ENCODE measurements at regions not wholly inside any gene's neighbourhood (a gene's known extent, or its start where the extent isn't known, plus 50 kb on each side); places are given as distances from the start of the nearest gene placed in this dataset.
A peak's percentile ranks its signal among the peaks of the same experiment; 100 is the strongest.
"Not testable (repeated sequence)": the region's sequence is repeated elsewhere in the genome, so short reads cannot be mapped to it uniquely, and the experiment has no call there.

GRCh38 chr4:49510238-49510637 lies 524.2 kb downstream of the CWH43 start:
- not testable (repeated sequence) for DNase-seq

GRCh38 chr4:49511353-49511752 lies 525.3 kb downstream of the CWH43 start:
- not testable (repeated sequence) for DNase-seq

DNA sequence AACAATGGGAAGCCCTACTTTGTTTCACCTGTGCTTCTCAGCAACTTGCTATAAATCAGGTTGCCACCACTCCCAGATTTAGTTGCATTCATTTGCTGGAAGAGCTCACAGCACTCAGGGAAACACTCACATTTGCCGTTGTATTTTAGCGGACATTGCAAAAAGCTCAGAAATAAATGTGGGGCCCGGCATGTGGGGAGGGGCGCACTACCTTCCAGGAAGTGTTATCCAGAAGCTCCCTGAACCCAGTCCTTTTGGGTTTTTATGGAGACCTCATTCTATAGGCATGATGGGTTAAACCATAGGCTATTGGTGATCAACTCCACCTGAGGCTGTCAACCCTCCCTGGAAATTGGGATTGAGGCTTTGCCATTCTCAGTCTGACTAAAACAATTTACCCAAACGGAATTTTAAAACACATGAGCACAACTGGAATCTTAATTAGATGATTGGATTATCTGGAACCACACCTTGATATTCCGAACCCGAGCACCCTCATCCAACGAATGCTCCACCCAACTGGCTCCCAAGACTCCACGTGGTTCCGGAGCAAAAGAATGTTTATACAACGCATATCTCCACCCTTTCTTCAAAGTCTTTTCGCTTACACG lies 525.9 kb downstream of the CWH43 start:
- not testable (repeated sequence) for DNase-seq

- DNase-seq = not testable (repeated sequence)
These were observed 526.8 kb downstream of the CWH43 start for GRCh38 chr4:49512641-49513545.

GRCh38 chr4:49513546-49514115 lies 527.6 kb downstream of the CWH43 start:
- not testable (repeated sequence) for DNase-seq

DNA sequence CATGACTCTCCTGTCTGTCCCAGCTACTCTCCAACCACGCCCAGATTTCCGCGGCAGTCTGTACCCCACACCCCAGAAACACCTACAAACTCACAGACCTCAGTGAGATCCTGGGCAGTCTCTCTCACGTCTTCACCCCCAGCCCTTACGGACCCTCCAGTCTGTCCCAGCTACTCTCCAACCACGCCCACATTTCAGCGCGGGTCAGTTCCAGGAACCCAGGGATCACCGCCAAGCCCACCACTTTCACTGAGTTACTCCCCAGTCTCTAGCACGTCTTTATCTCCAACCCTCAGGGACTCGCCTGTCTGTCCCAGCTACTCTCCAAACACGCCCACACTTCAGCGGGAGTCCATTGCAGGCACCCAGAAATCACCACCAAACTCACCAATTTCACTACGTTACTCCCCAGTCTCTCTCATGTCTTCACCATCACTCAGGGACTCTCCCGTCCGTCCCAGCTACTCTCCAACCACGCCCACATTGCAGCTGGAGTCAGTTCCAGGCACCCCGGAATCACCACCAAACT lies 528.2 kb downstream of the CWH43 start:
- not testable (repeated sequence) for DNase-seq

- DNase-seq = peak; percentile 4
These were observed 528.8 kb downstream of the CWH43 start for GRCh38 chr4:49514841-49515240.

GRCh38 chr4:49515241-49515640 lies 529.2 kb downstream of the CWH43 start:
- DNase-seq = not testable (repeated sequence)

GRCh38 chr4:49516096-49516495 lies 530.0 kb downstream of the CWH43 start:
- not testable (repeated sequence) for DNase-seq

DNA sequence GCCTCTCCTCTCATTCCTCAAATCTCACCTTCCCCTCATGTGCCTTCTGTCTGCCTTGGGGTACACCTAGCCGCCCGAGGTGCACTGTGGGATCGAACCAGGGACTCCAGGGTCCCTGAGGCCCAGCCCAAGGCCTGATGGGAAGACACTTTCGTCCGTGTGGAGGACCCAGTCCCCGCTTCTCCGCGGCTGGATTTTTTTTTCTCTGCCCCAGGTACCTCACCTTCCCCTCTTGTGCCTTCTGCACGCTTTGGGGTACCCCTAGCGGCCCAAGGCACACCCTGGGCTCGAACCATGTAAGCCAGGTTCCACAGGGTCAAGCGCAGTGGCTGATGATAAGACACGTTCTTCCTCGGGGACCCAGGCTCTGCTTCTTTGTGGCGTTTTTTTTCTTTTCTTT lies 530.7 kb downstream of the CWH43 start:
- DNase-seq = no peak

DNA sequence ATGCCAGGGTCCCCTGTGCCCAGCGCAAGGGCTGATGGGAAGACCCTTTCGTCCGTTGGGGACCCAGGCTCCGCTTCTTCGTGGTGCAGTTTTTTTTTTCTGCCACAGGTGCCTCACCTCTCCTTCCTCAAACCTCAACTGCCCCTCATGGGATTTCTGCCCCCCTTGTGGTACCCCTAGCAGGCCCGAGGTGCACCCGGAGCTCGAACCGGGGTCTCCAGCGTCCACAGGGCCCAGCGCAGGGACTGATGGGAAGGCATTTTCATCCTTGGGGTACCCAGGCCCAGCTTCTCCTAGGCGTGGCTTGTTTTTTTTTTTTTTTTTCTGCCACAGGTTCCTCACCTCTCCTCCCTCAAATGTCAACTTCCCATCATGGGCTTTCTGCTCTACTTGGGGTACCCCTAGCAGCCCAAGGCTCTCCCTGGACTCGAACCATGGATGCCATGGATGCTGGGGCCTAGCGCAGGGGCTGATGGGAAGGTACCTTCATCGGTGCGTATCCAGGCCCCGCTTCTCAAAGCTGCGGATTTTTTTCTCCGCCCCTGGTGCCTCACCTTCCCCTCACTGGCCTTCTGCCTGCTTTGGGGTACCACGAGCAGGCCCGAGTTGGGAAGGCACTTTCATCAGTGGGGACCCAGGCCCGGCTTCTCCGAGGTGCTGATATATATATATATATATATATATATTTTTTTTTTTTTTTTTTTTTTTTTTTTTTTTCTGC lies 531.6 kb downstream of the CWH43 start:
- not testable (repeated sequence) for DNase-seq

DNA sequence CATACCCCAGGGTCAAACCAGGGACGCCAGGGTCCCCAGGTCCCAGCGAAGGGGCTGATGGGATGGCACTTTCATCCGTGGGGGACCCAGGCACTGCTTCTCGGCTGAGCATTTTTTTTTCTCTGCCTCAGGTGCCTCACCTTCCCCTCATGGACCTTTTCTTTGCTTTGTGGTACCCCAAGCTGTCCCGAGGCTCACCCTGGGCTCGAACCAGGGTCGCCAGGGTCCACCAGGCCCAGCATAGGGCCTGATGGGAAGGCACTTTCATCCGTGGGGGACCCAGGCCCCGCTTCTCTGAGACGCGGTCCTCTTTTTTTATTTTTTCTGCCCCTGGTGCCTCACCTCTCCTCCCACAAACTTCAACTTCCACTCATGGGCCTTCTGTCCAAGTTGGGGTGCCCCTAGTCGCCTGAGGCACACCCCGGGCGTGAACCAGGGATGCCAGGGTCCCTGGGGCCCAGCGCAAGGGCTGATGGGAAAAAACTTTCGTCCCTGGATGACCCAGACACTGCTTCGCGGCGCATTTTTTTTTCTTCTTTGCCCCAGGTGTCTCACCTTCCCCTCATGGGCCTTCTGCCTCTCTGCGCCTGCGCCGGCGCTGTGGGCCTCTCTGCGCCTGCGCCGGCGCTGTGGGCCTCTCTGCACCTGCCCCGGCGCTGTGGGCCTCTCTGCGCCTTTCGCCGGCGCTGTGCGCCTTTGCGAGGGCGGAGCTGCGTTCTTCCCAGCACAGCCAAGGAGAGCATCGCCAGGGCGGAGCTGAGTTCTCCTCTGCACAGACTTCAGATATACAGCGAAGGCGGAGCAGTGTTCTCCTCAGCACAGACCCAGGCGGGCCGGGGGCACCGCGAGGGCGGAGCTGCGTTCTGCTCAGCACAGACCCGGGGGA lies 533.3 kb downstream of the CWH43 start:
- DNase-seq = not testable (repeated sequence)

GRCh38 chr4:49523816-49524765 lies 538.0 kb downstream of the CWH43 start:
- DNase-seq = not testable (repeated sequence)

DNA sequence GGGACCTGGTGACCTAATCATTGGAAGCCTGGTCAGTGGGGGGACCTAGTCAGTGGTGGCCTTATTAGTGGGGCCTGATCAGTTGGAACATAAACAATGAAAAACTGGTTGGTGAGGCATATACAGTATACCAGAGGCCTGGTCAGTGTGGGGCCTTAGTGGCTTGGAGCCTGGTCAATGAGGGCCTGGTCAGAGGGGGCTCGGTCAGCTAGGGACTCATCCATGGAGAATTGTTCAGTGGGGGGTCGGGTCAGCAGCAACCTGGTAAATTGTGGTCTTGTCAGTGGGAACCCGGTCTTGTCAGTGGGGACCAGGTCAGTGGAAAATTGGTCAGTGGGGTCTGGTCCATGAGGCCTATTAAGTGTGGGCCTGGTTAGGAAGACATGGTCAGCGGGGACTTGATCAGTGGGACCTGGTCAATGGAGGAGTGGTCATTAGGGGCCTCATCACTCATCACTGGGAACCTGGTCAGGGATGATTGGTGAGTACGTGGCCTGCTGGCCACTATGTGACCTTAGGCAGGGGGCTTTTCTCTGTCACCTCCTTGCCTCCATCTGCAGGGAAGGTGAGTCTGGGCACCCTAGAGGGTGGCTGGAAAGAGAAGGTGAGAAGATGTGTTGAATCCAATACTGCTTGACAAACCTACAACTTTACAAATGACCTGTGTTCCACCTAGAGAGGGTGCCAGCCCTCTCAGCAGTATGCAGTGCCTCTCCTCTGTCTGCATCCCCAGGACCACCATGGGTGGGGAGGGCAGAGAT lies 573.0 kb downstream of the CWH43 start:
- DNase-seq = not testable (repeated sequence)

DNA sequence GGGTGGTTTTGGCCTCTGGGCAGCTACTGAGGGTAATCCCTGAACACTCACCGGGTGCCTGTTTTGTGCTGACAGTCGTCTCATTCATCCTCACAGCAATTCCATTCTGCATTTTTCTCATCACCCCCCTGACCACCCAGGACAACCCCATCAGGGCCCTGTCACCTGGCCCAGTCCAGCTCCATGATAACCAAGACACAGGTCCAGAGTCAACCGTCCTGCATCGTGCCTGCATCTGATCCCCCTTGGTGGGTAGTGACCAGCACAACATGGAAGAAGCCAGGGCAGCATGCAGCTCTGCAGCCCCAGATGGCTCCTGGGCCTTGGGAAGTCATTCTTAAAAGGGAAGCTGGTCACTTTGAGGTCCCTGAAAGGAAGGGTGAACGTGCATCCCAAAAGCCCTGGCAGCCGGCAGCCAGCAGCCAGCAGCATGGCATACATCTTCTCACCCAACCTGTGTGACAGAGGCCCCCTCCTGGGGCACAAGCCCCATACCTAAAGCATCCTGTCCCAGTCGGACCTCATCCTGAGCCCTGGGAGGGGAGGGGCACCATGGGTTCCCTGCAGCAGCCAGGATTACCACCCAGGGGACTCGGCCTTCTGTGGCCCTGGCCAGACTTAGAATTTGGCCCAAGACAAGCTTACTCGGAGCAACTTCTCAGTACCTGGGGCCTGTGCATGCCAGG lies 574.2 kb downstream of the CWH43 start:
- DNase-seq = not testable (repeated sequence)

DNA sequence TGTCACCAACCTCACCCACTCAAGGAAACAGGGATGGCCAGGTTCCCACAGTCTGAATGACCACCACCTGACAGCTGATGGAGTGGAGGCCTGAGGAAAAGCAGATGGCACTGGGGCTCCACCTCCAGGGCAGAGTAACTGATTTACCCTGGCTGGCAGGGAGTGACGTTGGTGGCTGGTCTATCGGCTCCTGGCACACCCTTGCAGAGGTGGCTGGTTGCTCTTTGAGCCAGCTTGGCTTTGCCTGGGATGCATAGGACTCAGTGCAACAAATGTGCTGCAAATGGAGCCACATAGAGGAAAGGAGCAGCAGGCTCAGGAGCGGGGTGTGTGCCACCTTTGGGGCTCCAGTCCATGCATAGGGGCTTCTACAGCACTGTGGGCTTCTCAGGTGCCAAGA lies 574.8 kb downstream of the CWH43 start:
- not testable (repeated sequence) for DNase-seq

GRCh38 chr4:49570248-49570647 lies 584.2 kb downstream of the CWH43 start:
- DNase-seq = not testable (repeated sequence)

DNA sequence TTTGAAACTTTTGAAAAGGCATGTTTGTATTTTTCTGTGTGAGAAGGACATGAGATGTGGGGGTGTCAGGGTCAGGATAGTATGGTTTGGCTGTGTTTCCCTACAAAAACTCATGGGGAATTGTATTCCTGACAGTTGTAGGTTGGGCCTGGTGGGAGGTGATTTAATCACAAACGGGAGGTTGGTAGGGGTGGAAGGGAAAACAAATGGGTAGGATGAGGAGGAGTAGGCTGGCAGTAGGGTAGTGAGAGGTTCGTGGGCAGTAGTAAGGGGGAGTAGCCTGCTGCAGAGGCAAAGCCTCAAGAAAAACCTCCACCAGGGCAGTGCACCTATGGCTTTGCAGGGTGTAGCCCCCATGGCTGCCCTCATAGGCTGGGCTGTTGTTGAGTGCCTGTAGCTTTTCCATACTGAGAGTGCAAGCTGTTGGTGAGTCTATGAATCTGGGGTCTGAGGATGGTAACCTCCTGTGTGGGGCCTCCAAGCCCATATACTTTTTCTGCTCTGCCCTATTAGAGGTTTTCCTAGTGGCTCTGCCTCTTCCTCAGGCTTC lies 587.7 kb downstream of the CWH43 start:
- DNase-seq = not testable (repeated sequence)

- not testable (repeated sequence) for DNase-seq
These were observed 589.2 kb downstream of the CWH43 start for GRCh38 chr4:49575250-49575649.
